A673 (cell line): ENCODE measurements at regions not wholly inside any gene's neighbourhood (a gene's known extent, or its start where the extent isn't known, plus 50 kb on each side); places are given as distances from the start of the nearest gene placed in this dataset.
"Not testable (repeated sequence)": the region's sequence is repeated elsewhere in the genome, so short reads cannot be mapped to it uniquely, and the experiment has no call there.

ENCODE experiments used
- BruUV-seq: library from RNA; stranded (reverse); fragments of 400-500 nt; replicated peaks from 2 replicates; lab custom pipeline; 2021; lab: Mats Ljungman, UMichigan
- CTCF ChIA-PET: fragments of 300-600 bp; sonication (Branson Sonifier 250); formaldehyde crosslinking; loops from one replicate; lab custom pipeline; 2022; ENCODE audit warnings: antibody characterized with exemption; lab: Charles Lee
- POLR2A ChIA-PET: fragments of 300-600 bp; sonication (Branson Sonifier 250); formaldehyde crosslinking; loops from one replicate; lab custom pipeline; 2022; ENCODE audit warnings: antibody characterized with exemption; ENCODE audit not compliant: low non-redundant PET; lab: Charles Lee
- DNase-seq: peaks from one replicate; pipeline ENCODE4 v3.0.0-alpha.2; 2015; ENCODE audit warnings: low spot score
- H3K27ac ChIP-seq: fragments of 200-600 bp; sonication (generic); 2 replicates; pipeline ENCODE4 v1.5.1; 2016; ENCODE audit warnings: mixed run types, low read depth, mild to moderate bottlenecking, mixed read lengths, antibody characterized with exemption, low read length; ENCODE audit not compliant: poor library complexity, severe bottlenecking
- H3K27me3 ChIP-seq: fragments of 200-600 bp; sonication (generic); replicated peaks from 2 replicates; pipeline ENCODE4 v1.6.1; 2017; ENCODE audit warnings: mixed run types, low read depth, mild to moderate bottlenecking, mixed read lengths, antibody characterized with exemption, low read length; ENCODE audit not compliant: insufficient read depth, poor library complexity
- H3K36me3 ChIP-seq: fragments of 200-600 bp; sonication (generic); 2 replicates; pipeline ENCODE4 v1.6.1; 2016; ENCODE audit warnings: mixed run types, mild to moderate bottlenecking, mixed read lengths, antibody characterized with exemption, low read length; ENCODE audit not compliant: insufficient read depth, poor library complexity, severe bottlenecking
- H3K4me1 ChIP-seq: fragments of 200-600 bp; sonication (generic); 2 replicates; pipeline ENCODE4 v1.6.1; 2017; ENCODE audit warnings: mixed run types, mild to moderate bottlenecking, mixed read lengths, antibody characterized with exemption, low read length; ENCODE audit not compliant: insufficient read depth, poor library complexity, severe bottlenecking
- H3K4me3 ChIP-seq: fragments of 200-600 bp; sonication (generic); 2 replicates; pipeline ENCODE4 v1.5.1; 2016; ENCODE audit warnings: low read depth, mixed run types, mild to moderate bottlenecking, mixed read lengths, low read length; ENCODE audit not compliant: poor library complexity, severe bottlenecking
- H3K9me3 ChIP-seq: fragments of 200-600 bp; sonication (generic); 2 replicates; pipeline ENCODE4 v1.6.1; 2016; ENCODE audit warnings: mixed run types, low read depth, mild to moderate bottlenecking, mixed read lengths, antibody characterized with exemption, low read length; ENCODE audit not compliant: poor library complexity, severe bottlenecking
- CTCF ChIP-seq: fragments of 300-800, 200-600 bp; sonication (generic); conservative IDR thresholded peaks from 2 replicates; pipeline ENCODE4 v1.5.1; 2017; ENCODE audit warnings: low read depth, mild to moderate bottlenecking, antibody characterized with exemption, low read length, moderate library complexity, mixed read lengths
- EZH2 ChIP-seq: fragments of 200-600 bp; sonication (generic); IDR thresholded peaks from 2 replicates; pipeline ENCODE4 v1.6.1; 2017; ENCODE audit warnings: borderline replicate concordance, low read depth, mild to moderate bottlenecking, mixed read lengths, antibody characterized with exemption, low read length; ENCODE audit not compliant: poor library complexity, severe bottlenecking
- intact Hi-C: fragments of 100-400 bp; cut with micrococcal nuclease; formaldehyde crosslinking; loops from one replicate; pipeline ENCODE4 v1.10.0; 2022; ENCODE audit not compliant: unreplicated experiment

- intact Hi-C loops: no loop called here
- TF ChIP-seq EZH2 (no peak), CTCF (no peak)
- Histone ChIP-seq H3K9me3 (peaks cover 22% of the 10 kb centered on the region), H3K27me3 (no peaks in the 10 kb centered on the region), H3K36me3 (no peaks in the 10 kb centered on the region), H3K4me3 (no peak overlapping the region), H3K4me1 (no peaks in the 10 kb centered on the region), H3K27ac (no peak overlapping the region)
- no TSS peak for BruUV-seq
- ChIA-PET CTCF (no interaction called here), POLR2A (interaction anchor here (0.7 to 0.9 kb wide), 2 partner anchors 558 to 568 kb away, joined by 4 to 7 read pairs; no protein-coding TSS in a partner anchor)
- no peak for DNase-seq
Measured at GRCh38 chr17:77341069-77341541, 200.3 kb downstream of the SEC14L1 start.

- H3K4me3 ChIP-seq, intact Hi-C loops, CTCF ChIA-PET, H3K27ac ChIP-seq, BruUV-seq, DNase-seq, H3K9me3 ChIP-seq, POLR2A ChIA-PET, H3K27me3 ChIP-seq, H3K4me1 ChIP-seq, H3K36me3 ChIP-seq: not testable (repeated sequence)
Measured at GRCh38 chr17:77342656-77342990, 201.9 kb downstream of the SEC14L1 start.

GRCh38 chr17:77343031-77343800, 202.4 kb downstream of the SEC14L1 start:
- DNase-seq: no peak
- no TSS peak for BruUV-seq
- TF ChIP-seq EZH2 (no peak), CTCF (no peak)
- Histone ChIP-seq H3K4me3 (no peak overlapping the region), H3K36me3 (no peaks in the 10 kb centered on the region), H3K9me3 (peaks cover 8% of the 10 kb centered on the region), H3K27ac (no peak overlapping the region), H3K27me3 (no peaks in the 10 kb centered on the region), H3K4me1 (no peaks in the 10 kb centered on the region)
- intact Hi-C loops: no loop called here
- ChIA-PET POLR2A (no interaction called here), CTCF (no interaction called here)

- H3K4me3 ChIP-seq: no peak overlapping the region
- TF ChIP-seq CTCF (no peak), EZH2 (no peak)
- peaks cover 8% of the 10 kb centered on the region for H3K9me3 ChIP-seq
- no peaks in the 10 kb centered on the region for H3K27me3 ChIP-seq
- H3K36me3 ChIP-seq: no peaks in the 10 kb centered on the region
- BruUV-seq: no TSS peak
- intact Hi-C loops: no loop called here
- ChIA-PET CTCF (no interaction called here), POLR2A (no interaction called here)
- no peak for DNase-seq
- H3K4me1 ChIP-seq: no peaks in the 10 kb centered on the region
- H3K27ac ChIP-seq: no peak overlapping the region
Measured at GRCh38 chr17:77344038-77344437, 203.3 kb downstream of the SEC14L1 start.
